Caco-2 (cell line): ENCODE measurements at regions not wholly inside any gene's neighbourhood (a gene's known extent, or its start where the extent isn't known, plus 50 kb on each side); places are given as distances from the start of the nearest gene placed in this dataset.

Experiments
- BruUV-seq: library from RNA; stranded (reverse); fragments of 400-500 nt; replicated peaks from 2 replicates; lab custom pipeline; 2021; lab: Mats Ljungman, UMichigan
- CTCF ChIA-PET: fragments of 300-600 bp; sonication (Branson Sonifier 250); formaldehyde crosslinking; loops from one replicate; lab custom pipeline; 2022; ENCODE audit warnings: antibody characterized with exemption; lab: Charles Lee
- POLR2A ChIA-PET: fragments of 300-600 bp; sonication (Branson Sonifier 250); formaldehyde crosslinking; loops from one replicate; lab custom pipeline; 2022; ENCODE audit warnings: antibody characterized with exemption; lab: Charles Lee
- DNase-seq, 2 experiments: peaks; one replicate each; pipeline versions ENCODE4 v3.0.0 to v3.0.0-alpha.2; 2020 to 2022
- H3K27me3 ChIP-seq: replicated peaks from 2 replicates; pipeline ENCODE4 v1.6.0; 2011; ENCODE audit warnings: low read length; ENCODE audit not compliant: control insufficient read depth, insufficient read depth
- H3K36me3 ChIP-seq: 2 replicates; pipeline ENCODE4 v1.5.1; 2011; ENCODE audit warnings: low read length; ENCODE audit not compliant: control insufficient read depth, insufficient read depth
- H3K4me1 ChIP-seq: fragments of 250-450 bp; sonication (Bioruptor Pico); 2 replicates; pipeline ENCODE4 v1.5.1; 2020; ENCODE audit warnings: mild to moderate bottlenecking
- H3K4me3 ChIP-seq: 2 replicates; pipeline ENCODE4 v1.5.1; 2011; ENCODE audit warnings: low read depth, mild to moderate bottlenecking, control low read depth, low read length
- H3K9me3 ChIP-seq: fragments of 250-450 bp; sonication (Bioruptor Pico); 2 replicates; pipeline ENCODE4 v1.5.1; 2020; ENCODE audit warnings: mild to moderate bottlenecking, moderate library complexity
- H3K27ac Mint-ChIP-seq: one replicate; pipeline ENCODE4 v1.8.0; 2022; ENCODE audit warnings: mixed read lengths; ENCODE audit not compliant: unreplicated experiment
- H3K27me3 Mint-ChIP-seq: one replicate; pipeline ENCODE4 v1.8.0; 2022; ENCODE audit warnings: mixed read lengths; ENCODE audit not compliant: insufficient read depth, unreplicated experiment
- H3K36me3 Mint-ChIP-seq: one replicate; pipeline ENCODE4 v1.8.0; 2022; ENCODE audit warnings: mild to moderate bottlenecking, mixed read lengths; ENCODE audit not compliant: insufficient read depth, unreplicated experiment
- H3K4me1 Mint-ChIP-seq: one replicate; pipeline ENCODE4 v1.8.0; 2022; ENCODE audit warnings: low read depth, mixed read lengths; ENCODE audit not compliant: unreplicated experiment
- H3K4me3 Mint-ChIP-seq: one replicate; pipeline ENCODE4 v1.8.0; 2022; ENCODE audit warnings: mild to moderate bottlenecking, moderate library complexity, mixed read lengths; ENCODE audit not compliant: unreplicated experiment
- H3K9me3 Mint-ChIP-seq: one replicate; pipeline ENCODE4 v1.8.0; 2022; ENCODE audit warnings: mixed read lengths; ENCODE audit not compliant: unreplicated experiment
- CTCF ChIP-seq, 2 experiments: fragments of 200-600 bp in 1 of 2; IDR thresholded peaks; 1 replicate in 1 of 2; 2 replicates in 1 of 2; pipeline versions ENCODE4 v1.5.1 to v1.8.0; 2011 to 2022; ENCODE audit warnings: antibody characterized with exemption in 1 of 2, control low read depth in 1 of 2, inconsistent platforms in 1 of 2, low read depth in 1 of 2, low read length in 1 of 2, mild to moderate bottlenecking in 1 of 2, moderate library complexity in 1 of 2; ENCODE audit not compliant: insufficient read depth in 1 of 2, severe bottlenecking in 1 of 2, unreplicated experiment in 1 of 2
- intact Hi-C: fragments of 100-400 bp; cut with micrococcal nuclease; formaldehyde crosslinking; loops from one replicate; pipeline ENCODE4 v1.10.0; 2022; ENCODE audit not compliant: unreplicated experiment

- no peak for DNase-seq
- Mint-ChIP-seq H3K4me1 (no peaks in the 10 kb centered on the region), H3K27me3 (peaks cover 3% of the 10 kb centered on the region), H3K9me3 (no peaks in the 10 kb centered on the region), H3K36me3 (no peaks in the 10 kb centered on the region), H3K4me3 (no peak overlapping the region), H3K27ac (no peak overlapping the region)
- no TSS peak for BruUV-seq
- no peaks in the 10 kb centered on the region for H3K27me3 ChIP-seq
- no peaks in the 10 kb centered on the region for H3K9me3 ChIP-seq
- no peaks in the 10 kb centered on the region for H3K36me3 ChIP-seq
- POLR2A ChIA-PET: no interaction called here
- no peak overlapping the region for H3K4me3 ChIP-seq
- TF ChIP-seq CTCF (IDR thresholded peaks at IDR 0.05; ENCODE audit: insufficient read depth in 1 of 2, low read depth in 1 of 2, low read length in 1 of 2, severe bottlenecking in 1 of 2, unreplicated experiment in 1 of 2): no peak
- CTCF ChIA-PET: no interaction called here
- intact Hi-C loops: no loop called here
- no peaks in the 10 kb centered on the region for H3K4me1 ChIP-seq
Measured at GRCh38 chr7:49320083-49320482, 395.7 kb downstream of the CDC14C start.

GRCh38 chr7:49321843-49322242, 397.5 kb downstream of the CDC14C start:
- CTCF ChIA-PET: no interaction called here
- DNase-seq: no peak
- Mint-ChIP-seq H3K27me3 (no peaks in the 10 kb centered on the region), H3K4me1 (no peaks in the 10 kb centered on the region), H3K36me3 (no peaks in the 10 kb centered on the region), H3K27ac (no peak overlapping the region), H3K9me3 (no peaks in the 10 kb centered on the region), H3K4me3 (no peak overlapping the region)
- TF ChIP-seq CTCF (IDR thresholded peaks at IDR 0.05; ENCODE audit: insufficient read depth in 1 of 2, low read depth in 1 of 2, low read length in 1 of 2, severe bottlenecking in 1 of 2, unreplicated experiment in 1 of 2): no peak
- no peaks in the 10 kb centered on the region for H3K9me3 ChIP-seq
- no peak overlapping the region for H3K4me3 ChIP-seq
- intact Hi-C loops: no loop called here
- no peaks in the 10 kb centered on the region for H3K36me3 ChIP-seq
- H3K4me1 ChIP-seq: no peaks in the 10 kb centered on the region
- no peaks in the 10 kb centered on the region for H3K27me3 ChIP-seq
- POLR2A ChIA-PET: no interaction called here
- no TSS peak for BruUV-seq

- no peak for DNase-seq
- intact Hi-C loops: no loop called here
- Mint-ChIP-seq H3K27ac (no peak overlapping the region), H3K9me3 (no peaks in the 10 kb centered on the region), H3K4me3 (no peak overlapping the region), H3K27me3 (no peaks in the 10 kb centered on the region), H3K36me3 (no peaks in the 10 kb centered on the region), H3K4me1 (no peaks in the 10 kb centered on the region)
- no peaks in the 10 kb centered on the region for H3K4me1 ChIP-seq
- H3K36me3 ChIP-seq: no peaks in the 10 kb centered on the region
- POLR2A ChIA-PET: no interaction called here
- CTCF ChIA-PET: no interaction called here
- BruUV-seq: no TSS peak
- H3K9me3 ChIP-seq: no peaks in the 10 kb centered on the region
- no peaks in the 10 kb centered on the region for H3K27me3 ChIP-seq
- no peak overlapping the region for H3K4me3 ChIP-seq
- TF ChIP-seq CTCF (IDR thresholded peaks at IDR 0.05; ENCODE audit: insufficient read depth in 1 of 2, low read depth in 1 of 2, low read length in 1 of 2, severe bottlenecking in 1 of 2, unreplicated experiment in 1 of 2): no peak
Measured at GRCh38 chr7:49322476-49322875, 398.1 kb downstream of the CDC14C start.
